SKM-1 treated with dmso at 0.1 percent for 144 hours (cell line): ENCODE measurements at regions not wholly inside any gene's neighbourhood (a gene's known extent, or its start where the extent isn't known, plus 50 kb on each side); places are given as distances from the start of the nearest gene placed in this dataset.
"Not testable (repeated sequence)": the region's sequence is repeated elsewhere in the genome, so short reads cannot be mapped to it uniquely, and the experiment has no call there.

Experiments
- DNase-seq: peaks from one replicate; lab custom pipeline; 2025; ENCODE audit not compliant: unreplicated experiment; lab: John Stamatoyannopoulos, UW

DNA sequence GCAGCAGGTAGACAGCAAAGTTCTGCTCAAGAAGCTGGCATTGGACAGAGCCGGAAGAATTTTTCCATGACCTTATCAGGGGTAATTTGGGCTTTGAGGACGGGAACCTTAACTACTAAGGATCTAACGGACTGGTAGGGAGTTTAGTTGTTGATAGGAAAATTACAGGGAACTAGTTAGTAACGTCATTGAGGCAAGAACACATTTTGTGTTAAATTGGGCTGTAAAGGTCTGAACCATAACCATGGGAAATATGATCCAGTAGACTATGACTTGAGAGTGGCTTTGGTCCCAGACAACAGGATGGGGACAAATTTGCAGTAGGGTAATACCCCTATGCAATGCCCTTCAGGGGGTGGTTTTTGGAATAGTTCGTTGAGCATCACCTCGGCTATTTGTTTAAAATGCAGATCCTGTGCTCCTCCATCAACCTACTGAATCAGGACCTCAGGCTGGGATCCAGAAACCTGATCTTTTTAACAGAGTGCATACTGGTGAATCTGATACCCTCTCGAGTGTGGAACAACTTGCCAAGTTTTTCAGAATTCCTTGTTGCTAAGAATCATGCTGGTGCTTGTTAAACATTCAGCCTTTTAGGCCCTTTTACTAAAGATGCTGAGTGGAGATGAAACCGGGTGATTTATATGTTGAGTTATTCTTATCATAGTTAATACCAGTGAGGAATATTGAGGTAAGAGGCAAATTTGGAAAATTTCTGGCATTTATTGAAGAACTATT is 255.1 kb downstream of the MAP2K6 start:
- DNase-seq = no peak

DNA sequence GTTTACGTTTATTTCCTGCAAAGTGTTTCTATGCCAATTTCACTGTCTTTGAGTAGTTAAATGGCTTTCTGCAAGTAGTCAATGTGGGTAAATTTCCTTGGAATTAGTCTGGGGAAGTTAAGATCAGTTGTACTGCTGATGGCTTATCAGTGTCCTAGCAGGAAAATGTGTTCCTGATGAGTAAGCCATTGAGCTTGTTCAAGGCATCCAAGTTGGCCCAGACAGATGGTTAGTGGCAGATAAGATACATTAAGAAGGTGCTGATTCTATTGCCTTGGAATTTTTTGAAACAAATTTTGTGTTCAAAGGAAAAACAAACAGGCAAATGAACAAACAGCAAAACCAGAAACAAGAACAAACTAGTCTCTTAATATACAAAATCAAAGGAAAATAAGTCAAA is 258.4 kb downstream of the MAP2K6 start:
- no peak for DNase-seq

DNA sequence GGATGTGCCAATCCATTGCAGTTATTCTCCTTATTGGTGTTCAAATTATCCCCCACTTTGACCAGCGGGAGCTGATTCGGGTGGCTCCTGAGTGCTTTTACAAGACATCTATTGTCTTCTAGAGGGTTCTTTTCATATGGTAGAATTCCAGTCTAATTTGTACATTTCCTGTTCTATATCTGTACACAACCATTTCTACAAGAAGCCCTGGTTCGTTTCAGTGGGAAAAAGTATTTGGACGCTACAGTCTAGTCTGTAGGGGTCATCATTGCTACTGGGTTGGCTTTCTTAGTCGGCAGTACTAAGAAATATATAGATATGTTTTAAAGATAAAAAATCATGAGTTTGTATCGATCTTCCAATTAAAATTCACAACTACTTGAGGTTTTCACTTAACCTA is 262.6 kb downstream of the MAP2K6 start:
- no peak for DNase-seq

DNA sequence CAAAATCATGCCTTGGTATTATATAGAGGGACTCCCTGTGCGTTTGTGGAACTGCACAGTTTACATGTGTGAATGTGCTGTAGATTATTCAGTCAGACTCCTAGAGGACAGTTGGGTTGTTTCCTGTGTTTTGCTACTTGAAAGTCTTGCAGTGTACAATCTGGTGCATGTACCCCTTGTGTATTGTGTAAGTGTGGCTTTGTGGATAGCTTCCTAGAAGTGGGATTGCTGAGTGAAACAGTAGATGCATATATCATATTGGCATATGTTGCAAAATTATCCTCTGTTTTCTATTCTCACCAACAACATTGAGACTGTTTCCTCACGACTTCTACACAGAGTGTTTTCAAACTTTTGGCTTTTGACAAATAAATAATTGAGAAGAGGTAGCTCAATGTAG is 263.7 kb downstream of the MAP2K6 start:
- DNase-seq = no peak

DNA sequence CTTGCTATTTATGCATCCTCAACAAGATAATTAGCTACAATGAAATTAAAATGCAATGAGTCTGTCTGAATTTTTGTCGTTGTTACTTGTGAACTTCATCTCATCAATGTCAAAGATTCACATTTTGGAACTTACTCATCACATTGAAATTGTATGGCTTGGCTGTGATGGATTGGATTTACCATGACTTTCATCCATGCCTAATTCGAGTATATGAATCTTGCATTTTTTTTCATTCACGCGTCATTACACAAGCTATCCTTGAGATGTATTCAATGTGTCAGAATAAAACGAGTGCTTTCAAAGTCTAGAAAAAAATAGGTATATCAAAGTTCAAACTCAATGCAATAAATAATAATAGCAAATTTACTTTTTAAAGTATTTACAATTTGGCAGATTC is 265.3 kb downstream of the MAP2K6 start:
- no peak for DNase-seq

DNA sequence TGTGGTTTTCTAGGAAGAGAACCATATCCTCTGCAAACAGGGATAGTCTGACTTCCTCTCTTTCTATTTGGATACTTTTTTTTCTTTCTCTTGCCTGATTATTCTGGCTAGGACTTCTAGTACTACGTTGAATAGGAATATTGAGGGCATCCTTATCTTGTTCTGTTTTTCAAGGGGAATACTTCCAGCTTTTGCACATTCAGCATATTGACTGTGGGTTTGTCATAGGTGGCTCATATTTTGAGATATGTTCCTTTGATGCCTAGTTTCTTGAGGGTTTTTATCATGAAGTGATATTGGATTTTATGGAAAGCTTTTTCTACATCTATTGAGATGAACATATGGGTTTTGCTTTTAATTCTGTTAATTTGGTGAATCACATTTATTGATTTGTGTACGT is 269.8 kb downstream of the MAP2K6 start:
- DNase-seq = no peak

DNA sequence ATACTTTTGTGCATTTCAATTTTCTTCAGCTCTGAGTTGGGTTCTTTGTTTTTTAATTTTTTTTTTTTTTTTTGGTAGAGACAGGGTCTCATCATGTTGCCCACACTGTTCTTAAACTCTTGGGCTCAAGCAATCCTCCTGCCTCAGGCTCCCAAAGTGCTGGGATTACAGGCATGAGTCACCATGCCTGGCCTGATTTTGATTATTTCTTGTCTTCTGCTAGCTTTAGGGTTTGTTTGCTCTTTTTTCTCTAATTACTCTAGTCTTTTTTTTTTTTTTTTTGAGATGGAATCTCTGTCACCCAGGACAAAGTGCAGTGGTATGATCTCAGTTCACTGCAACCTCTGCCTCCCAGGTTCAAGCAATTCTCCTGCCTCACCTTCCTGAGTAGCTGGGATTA is 270.7 kb downstream of the MAP2K6 start:
- not testable (repeated sequence) for DNase-seq

DNA sequence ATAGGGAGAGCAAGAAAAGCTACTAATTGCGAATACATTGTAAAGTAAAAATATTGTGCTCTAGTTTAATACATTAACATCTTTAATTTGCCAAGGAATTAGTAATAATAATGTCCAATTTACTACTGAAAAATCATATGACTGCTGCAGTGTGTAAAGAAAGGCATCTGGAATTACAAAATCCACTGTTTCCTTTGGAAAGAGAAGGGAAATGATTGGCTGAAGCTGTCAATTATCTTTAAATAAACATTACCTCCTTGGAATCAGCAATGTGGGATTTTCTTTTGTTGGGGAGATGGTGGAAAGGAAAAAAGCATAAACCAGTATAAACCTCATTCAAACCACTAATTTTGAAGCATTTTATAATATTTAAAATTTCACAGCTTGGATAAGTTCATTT is 276.0 kb downstream of the MAP2K6 start:
- DNase-seq = no peak

DNA sequence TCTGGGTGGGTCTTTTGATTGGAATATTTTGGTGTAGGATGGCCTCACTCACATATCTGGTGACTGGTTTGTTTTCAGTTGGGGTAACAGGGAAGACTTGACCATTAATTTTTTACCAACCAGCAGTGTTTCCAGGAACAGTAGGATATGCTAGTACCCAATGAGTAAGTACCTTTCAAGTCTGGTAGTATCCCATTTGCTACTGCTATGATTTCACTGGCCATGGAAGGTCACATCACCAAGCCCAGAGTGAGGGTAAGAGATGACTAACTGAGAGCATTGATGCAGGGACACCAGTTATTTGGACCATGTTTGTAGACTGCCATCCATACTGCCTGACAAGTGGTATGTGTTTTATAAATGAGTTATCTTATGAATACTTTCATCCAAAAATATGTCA is 277.7 kb downstream of the MAP2K6 start:
- DNase-seq = no peak

DNA sequence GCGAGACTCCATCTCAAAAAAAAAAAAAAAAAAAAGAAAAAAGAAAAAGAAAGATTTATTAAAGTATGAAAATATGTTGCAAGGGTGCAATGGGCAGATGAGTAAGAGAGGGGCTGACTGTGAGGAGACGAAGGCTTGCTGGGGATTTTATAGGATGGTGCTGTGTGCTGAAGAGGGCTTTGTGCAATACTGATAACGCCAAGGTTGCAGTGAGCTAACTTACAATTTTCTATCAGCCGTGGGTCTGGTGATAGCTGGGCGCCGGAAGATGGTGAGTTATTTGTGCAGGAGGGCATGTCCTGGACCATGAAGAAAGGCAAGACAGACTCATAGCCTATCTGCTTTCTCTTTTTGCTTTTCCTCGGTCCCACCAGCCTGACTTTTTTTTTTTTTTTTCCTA is 281.1 kb downstream of the MAP2K6 start:
- DNase-seq = no peak

DNA sequence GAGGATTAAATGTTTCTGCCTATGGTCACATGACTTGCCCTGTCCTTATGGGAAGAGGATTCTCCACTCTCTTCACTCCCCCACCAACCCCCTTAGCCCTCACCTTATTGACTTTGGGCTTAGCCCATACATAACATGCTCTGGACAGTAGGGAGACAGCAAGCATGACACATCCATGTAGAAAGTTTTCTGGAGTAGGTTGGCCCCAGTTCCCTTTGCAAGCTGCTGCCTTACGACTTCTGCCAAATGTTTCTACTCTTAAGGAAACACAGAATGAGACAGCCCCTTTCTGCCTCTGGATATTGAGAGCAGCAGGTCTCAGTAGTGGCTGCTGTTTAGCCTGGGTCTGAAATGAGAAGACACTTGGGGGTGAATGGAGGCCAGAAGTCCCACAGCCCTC is 282.2 kb downstream of the MAP2K6 start:
- DNase-seq = no peak

DNA sequence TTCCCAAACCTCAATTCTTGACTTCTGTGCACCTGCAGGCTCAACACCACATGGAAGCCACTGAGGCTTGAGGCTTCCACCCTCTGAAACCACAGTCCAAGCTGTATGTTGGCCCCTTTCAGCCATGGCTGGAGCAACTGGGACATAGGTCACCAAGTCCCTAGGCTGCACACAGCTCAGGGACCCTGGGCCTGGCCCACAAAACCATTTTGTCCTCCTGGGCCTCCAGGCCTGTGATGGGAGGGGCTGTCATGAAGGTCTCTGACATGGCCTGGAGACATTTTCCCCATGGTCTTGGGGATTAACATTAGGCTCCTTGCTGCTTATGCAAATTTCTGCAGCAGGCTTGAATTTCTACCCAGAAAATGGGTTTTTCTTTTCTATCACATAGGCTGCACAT is 283.9 kb downstream of the MAP2K6 start:
- DNase-seq = not testable (repeated sequence)

DNA sequence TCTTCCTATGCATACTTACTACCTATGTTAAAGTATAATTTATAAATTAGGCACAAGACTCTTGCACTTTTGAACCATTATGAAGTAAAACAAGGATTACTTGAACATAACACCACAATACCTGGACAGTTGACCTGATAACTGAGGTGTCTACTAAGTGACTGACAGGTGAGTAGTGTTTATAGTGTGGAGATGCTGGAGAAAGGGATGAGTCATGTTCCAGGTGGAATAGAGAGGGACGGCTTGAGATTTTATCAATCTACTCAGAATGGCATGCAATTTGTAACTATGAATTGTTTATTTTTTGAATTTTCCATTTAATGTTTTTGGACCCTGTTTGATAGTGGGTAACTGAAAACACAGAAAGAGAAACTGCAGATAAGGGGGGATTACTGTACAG is 287.6 kb downstream of the MAP2K6 start:
- DNase-seq = no peak

DNA sequence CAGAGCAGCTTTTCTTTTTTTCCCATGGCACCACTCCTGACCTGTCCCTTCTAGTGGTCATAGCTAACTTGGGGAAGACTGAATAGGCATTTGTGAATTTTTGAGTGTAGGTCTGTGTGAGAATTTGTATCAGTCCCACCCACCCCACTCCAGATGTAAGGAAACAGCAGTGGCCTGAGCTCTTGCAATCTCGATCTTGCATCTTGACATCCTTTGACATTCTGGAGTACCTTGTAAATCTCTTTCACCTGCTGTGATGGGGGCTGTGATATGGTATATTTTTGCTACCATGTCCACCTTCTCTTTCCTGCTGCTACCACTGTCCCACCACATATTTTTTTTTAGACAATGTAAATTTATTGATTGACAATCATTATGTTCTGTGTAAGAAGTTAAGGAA is 289.3 kb downstream of the MAP2K6 start:
- no peak for DNase-seq

DNA sequence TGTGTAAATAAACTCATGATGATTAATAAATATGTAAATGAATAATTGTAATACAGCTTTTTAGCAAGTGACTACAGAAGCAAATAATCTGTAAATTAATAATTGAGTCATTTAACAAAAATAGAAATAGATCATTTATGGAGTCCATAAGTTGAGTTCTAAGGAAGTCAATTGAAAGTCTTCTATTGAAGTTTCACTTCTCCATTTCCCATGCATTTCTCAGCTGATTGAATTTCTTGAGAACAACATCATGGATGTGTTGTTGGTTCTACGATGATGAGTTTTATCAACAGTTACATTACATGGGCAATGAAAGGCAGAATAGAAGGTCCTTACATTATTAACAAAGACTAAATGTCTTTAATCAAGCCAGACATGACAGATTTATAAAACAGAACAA is 290.4 kb downstream of the MAP2K6 start:
- DNase-seq = no peak

DNA sequence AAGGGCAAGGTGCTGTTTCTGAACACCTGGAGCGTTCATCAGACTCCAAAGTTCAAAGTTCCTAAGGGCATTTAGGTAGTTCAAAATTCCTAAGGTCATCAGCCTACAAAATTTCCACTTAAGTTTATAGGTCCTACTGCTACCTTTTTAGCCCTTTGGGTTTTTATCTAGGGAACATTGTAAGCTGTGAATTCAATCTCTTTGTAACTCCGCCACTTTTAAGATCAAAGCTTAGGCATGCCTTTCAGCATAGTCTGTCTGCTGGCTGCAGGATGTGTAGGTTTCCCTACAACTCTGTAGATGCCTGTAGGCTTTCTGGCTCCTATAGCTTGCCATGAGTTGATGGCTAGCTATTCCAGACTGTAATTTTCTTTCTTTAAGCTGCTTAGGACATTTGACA is 291.6 kb downstream of the MAP2K6 start:
- DNase-seq = no peak

DNA sequence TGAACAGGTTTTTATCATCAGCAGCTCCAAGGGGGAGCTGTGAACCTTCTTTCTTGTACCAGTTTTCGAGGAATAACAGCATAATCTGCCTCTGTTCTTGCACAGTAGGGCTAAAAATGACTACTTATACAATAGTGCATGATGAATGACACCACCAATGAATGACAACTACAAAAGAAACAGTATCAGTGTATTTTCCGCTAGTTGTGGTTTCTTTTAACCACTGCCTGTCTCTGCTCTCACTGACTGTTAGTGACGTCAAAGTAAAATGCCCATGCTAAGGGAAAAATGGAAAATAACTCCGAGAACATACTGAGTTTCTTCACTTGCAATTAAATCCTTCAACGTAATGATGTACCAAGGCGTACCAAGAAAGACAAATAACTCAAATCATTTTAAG is 294.9 kb downstream of the MAP2K6 start:
- DNase-seq = no peak

DNA sequence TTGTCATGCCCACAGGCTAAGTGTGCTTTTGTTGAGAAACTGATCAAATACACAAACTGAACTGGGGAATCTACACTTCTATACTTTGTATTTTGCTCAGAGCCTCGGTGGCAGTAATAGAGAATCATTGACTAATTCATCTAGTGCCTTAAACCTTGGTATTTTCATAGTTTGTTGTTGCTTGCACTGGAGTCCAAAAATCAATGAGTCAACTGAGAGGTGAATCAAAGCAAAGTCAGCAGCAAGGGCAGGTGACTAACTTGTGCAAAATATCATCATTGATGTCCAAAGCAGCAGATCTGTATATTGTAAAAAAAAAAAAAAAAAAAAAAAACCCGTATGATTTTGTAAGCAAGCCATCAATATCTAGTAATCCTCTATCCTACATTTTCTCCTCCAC is 296.4 kb downstream of the MAP2K6 start:
- no peak for DNase-seq

DNA sequence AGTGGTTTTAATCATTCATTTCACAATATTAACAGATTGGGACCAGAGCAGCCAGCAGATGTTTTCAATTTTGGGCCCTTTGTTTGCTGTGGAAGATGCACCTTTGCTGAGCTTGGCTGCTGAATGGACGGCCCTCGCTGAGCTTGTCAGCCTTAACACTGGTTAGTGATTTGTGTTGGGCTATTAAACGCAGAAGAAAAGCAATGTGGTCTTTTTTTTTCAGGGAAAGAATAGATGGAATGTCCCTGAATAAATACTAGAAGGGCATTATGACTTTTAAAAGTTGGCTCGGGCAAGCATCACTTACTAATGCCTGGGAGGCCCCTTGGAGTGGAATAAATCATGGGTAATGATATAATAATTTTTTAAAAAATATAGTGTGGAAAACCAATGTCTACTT is 297.0 kb downstream of the MAP2K6 start:
- DNase-seq = no peak

DNA sequence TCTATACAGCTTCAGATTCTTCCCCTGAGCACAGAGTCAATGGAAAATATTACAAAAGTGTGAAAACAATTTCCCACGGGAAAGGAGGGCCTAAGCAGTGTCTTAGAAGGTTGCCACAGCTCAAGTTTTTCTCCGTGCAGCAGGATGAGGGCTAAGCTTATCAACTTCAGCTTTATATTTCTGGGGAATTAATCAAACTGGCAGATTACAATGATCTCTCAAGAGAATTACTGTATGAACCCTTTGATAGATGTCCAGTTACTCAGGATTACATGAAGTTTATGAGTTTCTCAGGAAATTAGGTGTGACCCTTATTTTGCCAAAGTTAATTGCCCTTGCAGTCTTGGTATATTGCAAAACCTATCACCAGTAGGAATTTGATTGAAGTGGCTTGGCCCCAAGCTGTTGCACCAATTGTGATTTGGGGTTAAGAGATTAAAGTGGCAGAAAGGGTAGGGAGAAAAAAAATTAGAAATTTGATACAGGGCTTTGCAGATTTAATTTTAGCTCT is 298.4 kb downstream of the MAP2K6 start:
- no peak for DNase-seq

DNA sequence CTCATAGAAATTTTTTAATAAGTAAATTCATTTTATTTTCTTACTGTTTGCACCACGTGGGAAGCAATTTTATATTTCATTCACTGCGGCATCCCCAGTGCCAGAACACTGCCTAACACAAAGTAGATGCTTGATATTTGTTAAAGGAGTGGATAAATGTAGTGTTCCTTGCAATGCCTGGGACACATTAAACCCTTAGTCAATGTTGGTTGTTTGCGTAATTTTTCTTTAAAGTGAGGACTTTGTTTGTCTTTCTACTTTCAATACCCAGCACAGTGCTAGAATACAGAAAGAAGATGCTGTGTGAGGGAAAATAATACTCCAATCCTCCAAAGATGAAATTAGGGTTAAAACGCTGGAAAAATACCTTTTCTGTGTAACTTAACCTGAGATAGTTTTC is 299.3 kb downstream of the MAP2K6 start:
- no peak for DNase-seq

DNA sequence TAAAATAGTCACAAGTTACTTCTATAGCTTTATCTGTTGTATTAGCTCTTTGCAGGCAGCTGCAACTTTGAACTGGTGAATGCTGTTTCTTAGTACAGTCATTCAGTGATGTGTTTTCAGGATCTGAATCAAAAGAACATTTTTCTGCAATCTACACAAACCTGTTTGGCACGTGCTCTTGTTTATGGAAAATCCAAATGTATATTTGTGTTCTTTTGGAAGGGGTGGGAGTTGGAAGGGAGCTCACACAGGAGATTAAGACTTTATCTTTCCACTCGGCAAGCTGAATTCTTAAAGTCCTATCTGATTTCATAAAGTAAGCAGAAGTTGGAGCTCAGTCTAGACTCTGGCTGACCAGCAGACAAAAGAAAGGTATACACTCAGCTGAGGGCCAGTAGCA is 300.2 kb downstream of the MAP2K6 start:
- no peak for DNase-seq

DNA sequence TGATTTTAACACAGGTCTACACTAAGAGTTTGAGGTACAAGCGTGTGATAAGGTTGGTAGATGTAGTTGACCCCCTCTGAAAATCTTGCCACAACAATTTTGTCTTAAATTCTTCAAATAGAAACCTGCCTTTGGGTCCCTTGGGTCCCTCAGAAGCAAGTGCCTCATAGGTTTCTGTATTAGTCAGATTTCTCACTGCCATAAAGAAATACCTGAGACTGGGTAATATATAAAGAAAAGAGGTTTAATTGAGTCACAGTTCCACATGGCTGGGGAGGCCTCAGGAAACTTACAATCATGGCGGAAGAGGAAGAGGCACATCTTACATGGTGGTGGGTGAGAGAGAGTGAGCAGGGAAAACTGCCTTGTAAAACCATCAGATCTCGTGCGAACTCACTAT is 301.2 kb downstream of the MAP2K6 start:
- DNase-seq = no peak
